NCI-H510A treated with DMSO at 0.1 percent for 48 hours (cell line): ENCODE measurements at regions not wholly inside any gene's neighbourhood (a gene's known extent, or its start where the extent isn't known, plus 50 kb on each side); places are given as distances from the start of the nearest gene placed in this dataset.

ENCODE experiments used
- DNase-seq: peaks from one replicate; lab custom pipeline; 2025; lab: John Stamatoyannopoulos, UW

DNA sequence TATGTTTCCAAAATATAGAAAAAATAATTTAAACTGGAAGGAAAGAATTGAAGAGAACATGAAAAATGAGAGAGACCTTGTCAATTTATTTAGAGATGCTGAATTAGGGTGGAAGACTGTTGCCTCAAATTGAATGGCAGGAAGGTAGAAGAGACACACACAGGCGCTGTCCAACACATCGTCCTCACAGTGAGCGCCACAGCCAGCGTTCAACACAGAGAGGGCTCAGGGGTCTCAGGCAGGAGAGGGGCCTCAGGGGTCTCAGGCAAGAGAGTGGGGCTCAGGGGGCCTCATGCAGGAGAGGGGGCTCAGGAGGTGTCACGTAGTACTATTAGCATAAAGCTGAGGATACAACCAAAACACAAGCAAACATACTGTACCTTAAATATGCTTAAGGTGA lies 65.7 kb downstream of the TMEM18 start:
- DNase-seq, result no peak

DNA sequence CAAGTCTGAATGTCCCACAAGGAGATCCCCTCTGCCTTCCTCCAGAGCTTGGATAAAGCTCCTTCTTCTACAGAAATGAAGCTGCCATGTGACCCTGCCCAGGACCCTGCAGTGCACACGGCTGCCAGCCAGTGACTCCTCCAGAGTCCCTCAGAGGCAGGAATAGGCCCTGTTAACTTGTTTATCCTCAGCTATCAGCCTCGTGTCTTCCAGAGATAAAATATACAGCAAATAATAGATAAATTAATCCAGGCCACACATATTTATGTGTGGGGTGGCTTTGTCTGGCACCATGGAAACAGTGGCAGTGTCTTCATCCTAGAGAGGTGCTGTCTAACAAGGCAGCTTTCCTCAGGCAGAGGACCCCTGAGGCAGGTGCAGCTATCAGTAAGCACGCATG lies 66.7 kb downstream of the TMEM18 start:
- DNase-seq, result no peak

DNA sequence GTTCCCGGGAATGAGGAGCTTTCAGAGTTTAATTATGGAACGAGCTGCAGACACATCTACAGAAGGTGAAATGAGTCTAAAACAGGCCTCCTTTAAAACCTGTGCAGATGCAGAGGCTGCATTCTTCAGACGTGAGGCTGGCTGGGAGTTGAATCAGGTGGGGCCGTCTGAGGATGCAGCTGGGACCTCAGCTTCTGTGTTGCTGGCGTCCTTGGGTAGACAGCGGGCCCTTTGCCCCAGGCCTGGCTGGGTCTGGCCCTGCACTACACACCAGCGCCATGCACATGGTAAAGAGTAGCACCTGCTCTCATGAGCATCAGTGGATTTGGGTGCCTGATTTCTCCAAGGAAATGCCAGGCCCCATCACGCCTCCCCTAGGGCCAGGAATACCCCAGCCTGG lies 67.3 kb downstream of the TMEM18 start:
- no peak for DNase-seq

DNA sequence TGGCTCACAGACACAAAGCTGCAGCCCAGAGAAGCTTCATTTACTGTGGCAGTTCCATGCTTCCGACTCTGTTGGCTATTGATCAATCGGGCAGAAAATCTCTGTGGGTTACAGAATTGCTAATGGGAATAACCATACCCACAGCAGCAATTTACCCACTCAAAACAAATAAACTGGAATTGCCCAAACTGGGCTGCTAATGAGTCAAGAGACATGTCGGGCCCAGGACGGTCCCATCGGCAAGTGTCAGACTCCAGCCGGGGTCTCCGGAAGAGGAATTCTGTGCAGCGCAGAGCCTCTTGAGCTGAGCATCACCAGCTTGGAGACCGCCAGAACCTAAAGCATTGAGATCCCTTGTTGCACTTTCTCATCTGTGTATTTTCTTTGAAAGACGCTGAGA lies 67.8 kb downstream of the TMEM18 start:
- DNase-seq, result no peak

DNA sequence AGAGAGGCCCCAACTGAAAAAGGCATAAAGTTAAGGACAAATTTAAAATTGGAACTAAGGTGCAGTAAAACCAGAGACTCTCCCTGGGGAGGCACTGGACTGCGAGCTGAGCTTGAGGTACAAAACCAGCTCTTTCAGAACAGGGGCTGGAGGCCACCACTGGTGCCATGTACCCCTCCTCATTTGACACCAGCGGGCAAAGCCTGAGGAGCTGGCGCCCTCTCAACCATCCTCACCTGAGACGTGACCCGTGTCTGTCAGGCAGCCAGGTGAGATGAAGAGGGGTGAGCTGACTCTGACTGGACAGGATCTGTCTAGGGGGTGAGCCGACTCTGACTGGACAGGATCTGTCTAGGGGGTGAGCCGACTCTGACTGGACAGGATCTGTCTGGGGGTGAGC lies 68.5 kb downstream of the TMEM18 start:
- DNase-seq, result no peak

DNA sequence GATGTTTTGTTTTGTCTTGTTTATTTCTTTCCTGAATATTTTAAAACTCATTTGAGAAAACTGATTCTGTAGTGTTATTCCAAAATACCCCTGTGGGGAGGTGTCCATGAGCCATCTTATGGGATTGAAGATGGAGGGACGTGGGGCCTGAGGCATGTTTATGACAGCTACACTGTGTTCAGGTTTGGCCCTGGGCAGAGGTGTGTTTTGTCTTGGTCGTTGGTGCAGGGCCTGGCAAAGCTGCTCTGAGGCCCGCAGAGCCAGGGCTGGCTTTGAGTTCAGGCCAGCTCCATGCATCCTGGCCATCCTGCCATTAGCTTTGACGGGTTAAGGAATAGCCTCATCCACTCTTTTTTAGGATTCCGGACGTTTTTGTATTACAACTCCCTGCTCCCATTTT lies 68.9 kb downstream of the TMEM18 start:
- DNase-seq, result no peak

DNA sequence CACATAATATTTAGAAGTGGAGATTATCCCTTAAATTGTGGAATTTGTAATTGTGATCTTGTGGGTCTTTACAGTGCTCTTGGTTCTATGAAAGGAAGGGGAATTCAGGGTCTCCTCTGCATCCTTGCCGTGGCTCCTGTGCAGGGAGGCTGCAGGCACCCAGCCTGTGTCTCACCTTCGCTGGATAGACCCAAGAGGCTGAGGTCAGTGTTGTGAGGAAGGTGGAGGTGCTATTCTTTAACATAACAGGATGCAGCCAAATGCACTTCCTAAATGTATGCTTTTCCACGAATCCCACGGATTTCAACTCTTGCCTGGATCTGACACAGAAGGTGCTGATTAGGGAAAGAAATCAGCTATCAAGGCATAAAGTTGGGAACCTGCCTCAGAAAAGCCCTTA lies 69.5 kb downstream of the TMEM18 start:
- no peak for DNase-seq

DNA sequence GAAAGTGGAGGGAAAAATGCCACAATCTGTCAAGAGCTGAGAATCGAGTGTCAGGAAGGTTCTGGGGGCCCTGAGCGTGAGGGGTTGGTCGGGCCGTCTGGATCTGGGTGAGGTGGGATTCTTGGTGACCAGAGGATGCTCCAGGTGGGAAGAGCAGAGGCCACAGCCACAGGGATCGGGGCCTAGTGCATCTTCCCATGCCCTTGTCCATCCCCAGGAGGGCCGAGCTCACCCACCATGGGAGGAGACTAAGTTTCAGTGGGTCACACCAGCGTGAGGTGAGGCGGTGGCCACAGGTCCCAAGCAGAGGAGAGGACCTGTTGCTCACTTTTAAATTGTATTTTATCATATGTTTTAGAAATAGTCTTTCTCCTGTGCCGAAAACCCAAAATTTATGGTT lies 70.0 kb downstream of the TMEM18 start:
- DNase-seq, result no peak

DNA sequence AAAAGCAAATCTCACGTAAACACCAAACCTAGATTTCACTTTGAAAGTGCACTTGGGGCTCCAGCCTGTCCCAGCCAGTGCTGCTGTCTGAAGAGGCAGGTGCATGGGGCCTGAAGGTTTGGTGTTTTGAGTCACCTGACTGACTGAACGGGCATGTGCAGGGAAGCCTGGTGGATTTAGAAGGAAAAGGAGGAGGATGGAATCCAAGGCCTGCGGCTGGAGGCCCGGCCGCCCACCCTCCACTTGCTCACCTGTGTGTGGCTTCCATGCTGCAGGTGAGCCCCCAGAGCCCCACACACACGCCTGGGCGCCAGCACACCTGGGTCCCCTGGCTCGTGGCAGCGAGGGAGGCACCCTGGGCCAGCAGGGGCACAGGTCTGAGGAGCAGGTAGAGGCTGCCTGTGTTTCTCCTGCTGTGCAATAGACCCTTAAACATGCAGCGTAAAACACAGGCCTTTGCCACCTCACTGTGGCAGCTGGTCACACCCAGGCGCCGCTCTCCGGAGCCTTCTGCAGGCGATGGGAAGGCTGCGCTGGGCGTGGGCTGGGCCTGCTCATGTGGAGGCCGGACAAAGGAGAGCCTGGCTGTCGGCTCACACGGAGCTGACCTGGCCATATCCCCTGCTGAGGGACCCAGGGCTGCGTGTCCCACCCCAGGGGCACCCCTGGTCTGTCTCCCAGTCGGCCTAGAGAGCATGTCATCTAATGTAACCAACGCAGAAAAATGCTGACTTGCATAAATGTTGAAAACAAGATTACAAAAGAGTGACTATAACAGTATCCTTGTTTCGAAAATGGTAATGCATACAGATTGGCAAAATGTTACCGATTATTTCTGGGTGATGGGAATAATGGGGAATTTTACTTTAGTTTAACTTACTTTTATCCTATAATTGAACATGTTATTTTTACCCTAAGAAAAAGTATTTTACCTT lies 71.3 kb downstream of the TMEM18 start:
- no peak for DNase-seq

DNA sequence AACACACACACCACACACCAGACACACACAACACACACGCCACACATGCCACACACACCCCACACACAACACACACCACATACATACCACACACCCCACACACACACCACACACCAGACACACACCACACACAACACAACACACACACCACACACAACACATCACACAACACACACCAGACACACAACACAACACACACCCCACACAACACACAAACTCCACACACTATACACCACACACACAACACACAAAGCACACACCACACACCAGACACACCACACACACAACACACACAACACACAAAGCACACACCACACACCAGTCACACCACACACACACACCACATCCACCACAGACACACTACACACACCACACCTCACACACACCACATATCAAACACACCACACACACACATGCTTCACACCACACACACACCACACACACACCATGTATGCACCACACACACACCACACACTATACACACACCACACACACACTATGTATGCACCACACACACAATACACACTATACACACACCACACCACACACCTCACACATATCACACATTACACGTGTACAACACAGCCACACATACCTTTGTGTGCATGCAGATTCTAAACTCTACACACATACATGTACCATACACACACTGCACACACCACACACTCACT lies 72.2 kb downstream of the TMEM18 start:
- DNase-seq, result no peak

DNA sequence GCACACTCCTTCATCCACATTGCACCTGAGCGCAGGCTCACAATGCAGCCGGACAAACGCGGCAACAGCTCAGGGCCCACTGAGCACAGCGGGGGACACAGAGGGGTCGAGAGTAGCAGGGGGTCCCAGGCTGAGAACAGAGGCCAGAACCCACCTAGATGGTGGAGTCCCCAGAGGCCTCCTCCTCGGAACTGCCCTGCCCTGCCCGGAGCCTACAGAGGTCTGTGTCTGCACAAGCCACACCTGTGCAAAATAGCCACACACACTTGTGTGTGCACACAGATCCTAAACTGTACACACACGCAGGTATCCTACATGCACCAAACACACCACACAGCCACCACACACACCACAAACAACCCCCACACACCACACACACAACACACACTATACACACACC lies 72.8 kb downstream of the TMEM18 start:
- no peak for DNase-seq

DNA sequence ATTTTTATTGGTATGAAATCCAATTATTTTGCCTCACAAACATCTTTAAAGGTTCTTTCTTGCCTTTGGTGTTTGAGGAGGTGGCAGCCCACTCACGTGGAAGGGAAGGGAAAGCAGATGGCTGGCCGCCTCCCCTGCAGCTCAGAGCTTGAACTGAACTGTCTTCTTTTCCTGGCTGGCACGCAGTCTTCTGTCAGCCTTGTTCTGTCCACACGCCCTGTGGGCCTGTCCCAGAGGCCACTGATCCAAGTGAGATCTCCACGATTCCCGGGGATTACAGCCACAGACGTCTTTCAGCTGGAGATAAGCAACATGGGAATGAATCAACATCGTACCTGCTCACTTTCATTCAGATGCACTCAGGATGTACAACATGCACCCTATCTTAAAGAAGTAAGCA lies 73.3 kb downstream of the TMEM18 start:
- DNase-seq, result no peak

DNA sequence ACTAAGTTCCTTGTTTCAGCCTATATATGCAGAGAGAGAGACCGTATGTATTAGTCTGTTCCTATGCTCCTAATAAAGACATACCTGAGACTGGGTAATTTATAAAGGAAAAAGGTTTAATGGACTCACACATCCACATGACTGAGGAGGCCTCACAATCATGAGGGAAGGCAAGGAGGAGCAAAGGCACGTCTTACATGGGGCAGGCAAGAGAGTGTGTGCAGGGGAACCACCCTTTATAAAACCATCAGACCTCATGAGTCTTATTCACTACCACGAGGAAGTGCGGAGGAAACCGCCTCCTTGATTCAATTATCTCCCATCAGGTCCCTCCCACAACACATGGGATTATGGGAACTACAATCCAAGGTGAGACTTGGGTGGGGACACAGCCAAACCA lies 73.8 kb downstream of the TMEM18 start:
- DNase-seq, result no peak

DNA sequence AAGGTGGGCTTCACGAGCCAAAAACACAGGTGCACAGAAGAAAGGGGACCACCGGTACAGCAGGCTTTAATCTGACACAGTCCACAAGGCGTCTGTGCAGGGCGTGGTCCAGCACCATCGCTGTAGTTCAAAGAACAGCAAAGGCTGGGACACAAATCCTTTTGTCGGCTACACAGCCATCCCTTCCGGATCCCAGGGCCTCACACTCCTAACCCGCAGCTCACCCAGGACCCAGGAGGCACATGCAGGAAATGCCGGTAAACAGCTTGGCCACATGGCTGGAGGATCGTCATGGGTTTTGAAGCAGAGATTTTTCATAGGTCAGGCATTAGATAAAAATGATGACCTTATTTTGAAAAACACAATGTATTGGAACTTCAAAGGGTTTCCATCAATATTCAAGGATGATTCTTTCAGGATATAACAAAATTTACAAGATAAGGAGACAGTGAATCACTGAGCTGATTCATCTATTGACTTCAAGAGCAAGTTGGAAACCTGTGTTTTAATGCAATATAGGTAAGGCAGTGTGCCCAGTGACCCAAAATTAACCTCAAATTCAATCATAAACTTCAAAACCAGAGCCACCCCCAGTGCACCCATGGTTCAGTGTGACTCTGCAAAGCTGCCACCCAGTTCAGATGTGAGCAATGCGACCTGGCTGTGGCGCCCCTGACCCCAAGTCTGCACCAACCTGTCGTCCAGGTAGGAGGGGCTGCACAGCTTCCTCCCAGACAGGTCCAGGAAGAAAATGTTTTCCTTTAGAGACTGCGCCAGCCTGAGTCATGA lies 74.4 kb downstream of the TMEM18 start:
- DNase-seq, result no peak

DNA sequence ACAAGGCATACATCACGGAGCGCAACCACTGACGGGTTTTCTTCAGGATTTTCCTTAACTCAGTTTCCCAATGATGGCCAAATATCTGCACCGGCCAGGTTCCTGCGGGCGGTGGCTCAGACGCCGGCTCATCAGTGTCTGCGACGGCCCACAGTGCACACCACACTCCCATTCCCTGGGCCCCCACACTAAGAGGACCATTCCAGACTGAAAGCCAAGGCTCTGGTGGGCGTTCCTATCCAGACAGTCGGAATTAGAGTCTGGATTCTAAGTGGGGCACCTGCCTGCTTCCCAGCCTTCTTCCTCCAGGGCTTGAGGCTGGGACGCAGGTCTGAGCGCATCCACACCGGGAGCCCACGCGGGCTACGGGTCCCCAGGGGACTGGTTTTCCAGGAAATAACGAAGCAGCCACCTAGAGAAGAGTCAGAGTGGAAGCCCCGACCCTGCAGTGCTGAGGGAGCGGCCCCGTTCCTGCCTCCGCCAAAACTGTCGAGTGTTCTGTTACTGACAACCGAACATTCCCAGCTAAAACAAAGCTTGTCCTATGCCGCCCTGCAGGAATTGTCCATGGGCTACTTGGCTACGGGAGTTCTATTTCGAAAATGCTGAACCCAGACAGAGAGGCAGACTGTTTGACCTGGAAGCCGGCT lies 75.3 kb downstream of the TMEM18 start:
- no peak for DNase-seq

DNA sequence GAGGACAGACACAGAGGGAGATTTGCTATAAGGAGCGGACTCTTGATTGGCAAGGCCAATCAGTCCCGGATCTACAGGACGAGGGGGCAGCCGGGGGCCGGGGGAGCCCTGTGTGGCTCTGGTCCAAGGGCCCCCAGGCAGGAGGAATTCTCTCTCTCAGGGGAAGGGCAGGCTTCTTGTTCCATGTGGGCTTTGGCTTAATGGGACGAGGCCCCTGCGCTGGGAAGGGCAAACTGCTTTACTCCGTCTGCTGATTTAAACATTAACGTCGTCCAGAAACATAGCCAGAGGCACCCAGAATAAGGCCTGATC lies 75.9 kb downstream of the TMEM18 start:
- DNase-seq, result no peak

DNA sequence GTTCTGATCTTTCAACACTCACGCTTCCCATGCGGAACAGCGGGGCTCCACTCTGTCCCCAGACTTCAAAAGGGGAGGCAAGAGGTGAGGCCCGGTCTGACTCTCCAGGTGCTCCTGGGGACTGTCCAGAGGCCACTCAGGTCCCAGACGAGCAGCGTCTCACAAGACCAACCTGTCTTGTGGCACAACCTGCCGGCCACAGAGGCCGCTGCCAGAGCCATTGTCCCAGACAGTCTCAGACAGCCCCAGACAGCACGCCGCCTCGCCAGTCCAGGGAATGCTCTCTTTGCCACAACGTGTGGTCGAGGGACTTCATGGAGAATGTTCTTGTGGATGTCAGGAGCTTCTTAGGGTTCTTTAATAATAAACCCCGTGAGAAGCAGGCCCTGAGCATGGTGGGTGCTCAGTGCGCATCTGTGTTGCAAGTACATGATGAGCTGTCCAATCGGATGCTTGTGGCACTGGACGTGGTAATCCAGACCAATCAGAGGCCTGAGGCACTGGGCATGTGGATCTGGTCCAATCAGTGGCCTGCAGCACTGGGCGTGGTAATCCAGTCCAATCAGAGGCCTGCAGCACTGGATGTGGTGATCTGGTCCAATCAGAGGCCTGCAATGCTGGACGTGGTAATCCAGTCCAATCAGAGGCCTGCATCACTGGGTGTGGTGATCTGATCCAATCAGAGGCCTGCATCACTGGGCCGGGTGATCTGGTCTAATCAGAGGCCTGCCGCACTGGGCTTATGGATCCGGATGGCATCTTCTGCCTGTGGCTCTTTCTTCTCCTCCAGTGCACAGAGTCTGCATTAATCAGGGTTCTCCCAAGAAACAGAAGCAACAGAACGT lies 76.4 kb downstream of the TMEM18 start:
- no peak for DNase-seq

DNA sequence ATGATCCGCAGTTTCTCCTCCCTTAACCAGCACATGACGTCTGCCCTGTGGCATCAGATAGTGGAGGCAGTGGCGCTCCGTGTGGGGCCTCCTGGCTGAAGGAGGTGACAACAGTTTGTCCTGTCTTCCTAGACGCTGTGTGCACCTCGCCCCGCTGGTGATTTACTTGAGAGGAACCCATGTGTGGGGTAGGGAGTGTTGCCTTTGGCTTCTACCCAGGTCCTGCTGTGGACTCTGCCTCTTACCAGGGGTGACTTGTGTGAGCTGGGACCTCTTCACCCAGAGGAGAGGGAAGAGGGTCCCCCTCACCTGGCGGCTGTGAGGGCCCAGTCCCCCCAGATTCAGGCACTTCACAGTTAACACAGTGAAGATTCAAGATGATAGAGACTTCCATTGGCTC lies 77.6 kb downstream of the TMEM18 start:
- no peak for DNase-seq

DNA sequence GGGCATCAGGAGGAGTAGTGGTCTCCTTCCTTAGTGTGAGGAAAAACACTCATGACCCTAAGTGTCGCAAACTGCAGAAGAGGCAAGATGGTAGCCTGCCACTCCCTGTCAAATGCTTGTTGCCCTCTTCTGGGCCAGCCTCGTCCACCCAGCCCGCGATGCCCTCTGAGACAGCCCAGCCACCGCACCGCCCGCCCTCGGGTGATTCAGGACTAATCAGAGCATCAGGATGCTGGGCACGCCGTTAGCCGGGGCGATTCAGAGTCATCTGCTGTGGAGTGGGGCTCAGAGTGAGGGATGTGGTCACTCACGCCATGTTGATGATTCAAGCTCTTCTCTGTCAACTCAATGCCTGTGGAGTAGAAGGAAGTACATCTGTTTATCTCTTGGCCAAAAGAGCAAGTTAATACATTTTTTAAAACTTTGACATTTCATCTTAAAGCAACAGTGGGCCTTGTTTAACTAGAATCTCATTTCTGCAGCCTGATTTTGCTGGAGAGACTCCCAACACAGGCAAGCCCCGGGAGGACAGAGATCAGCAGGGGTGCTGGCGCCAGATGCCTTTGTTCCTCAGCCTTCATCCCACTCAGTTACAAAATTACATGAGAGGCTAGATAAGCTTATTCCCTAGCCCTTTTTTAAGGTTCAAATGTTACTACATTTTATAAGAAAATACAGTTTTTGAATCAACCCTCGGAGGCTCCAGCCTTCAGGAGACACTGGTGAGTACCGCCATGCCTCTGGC lies 79.0 kb downstream of the TMEM18 start:
- no peak for DNase-seq

DNA sequence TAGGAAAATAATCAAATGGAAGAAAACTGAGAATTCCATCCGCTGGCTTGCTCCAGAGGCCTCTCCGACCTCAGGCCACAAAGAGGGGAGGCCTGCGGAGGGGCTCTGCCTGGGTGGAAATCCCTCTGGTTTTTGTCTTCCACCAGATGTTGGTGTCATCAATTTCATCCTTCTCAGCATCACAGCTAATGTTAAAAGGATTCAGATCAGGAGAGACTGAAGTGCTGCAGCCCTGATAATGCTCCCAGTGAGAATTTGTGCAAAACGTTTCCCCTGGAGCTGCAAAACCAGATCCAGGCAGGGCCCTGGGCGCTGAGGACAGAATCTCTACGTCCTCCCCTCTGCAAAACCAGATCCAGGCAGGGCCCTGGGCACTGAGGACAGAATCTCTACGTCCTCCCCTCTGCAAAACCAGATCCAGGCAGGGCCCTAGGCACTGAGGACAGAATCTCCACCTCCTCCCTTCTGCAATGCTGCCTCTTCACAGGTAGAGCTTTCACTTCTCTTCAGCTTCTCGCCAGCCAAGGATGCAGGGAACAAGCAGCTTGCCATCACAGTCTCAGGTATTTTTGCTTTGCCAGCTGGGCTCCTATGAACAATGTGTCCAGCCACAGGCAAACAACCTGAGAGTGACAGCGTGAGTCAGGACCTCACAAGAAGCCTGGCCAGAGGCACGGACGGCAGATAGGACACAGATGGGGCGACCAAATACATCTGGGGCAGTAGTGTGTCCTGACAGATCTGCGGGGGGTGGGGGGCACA lies 81.2 kb downstream of the TMEM18 start:
- no peak for DNase-seq
